ENCODE measurements at regions not wholly inside any gene's neighbourhood (a gene's known extent, or its start where the extent isn't known, plus 50 kb on each side); places are given as distances from the start of the nearest gene placed in this dataset.

GRCh38 chr1:115408533-115408932 lies 70.5 kb upstream of the NGF start:
- Mint-ChIP-seq H3K4me1 (no peaks in the 10 kb centered on the region), H3K4me3 (no peak overlapping the region), H3K9me3 (ENCODE audit: low read depth) (no peaks in the 10 kb centered on the region), H3K36me3 (no peaks in the 10 kb centered on the region), H3K27me3 (peaks cover 4% of the 10 kb centered on the region), H3K27ac (no peak overlapping the region)
- no peak for ATAC-seq
- DNase-seq = no peak
- CTCF ChIA-PET = no interaction called here

- DNase-seq (no peak), ATAC-seq (no peak)
- H3K9me3 Mint-ChIP-seq (ENCODE audit: low read depth) = no peaks in the 10 kb centered on the region
- H3K27me3 Mint-ChIP-seq = peaks cover 4% of the 10 kb centered on the region
- CTCF ChIA-PET = no interaction called here
- H3K27ac Mint-ChIP-seq = no peak overlapping the region
- H3K4me1 Mint-ChIP-seq = no peaks in the 10 kb centered on the region
- H3K4me3 Mint-ChIP-seq = no peak overlapping the region
- H3K36me3 Mint-ChIP-seq = no peaks in the 10 kb centered on the region
These were observed 66.9 kb upstream of the NGF start for GRCh38 chr1:115404911-115405310.

GRCh38 chr1:115402753-115403184 lies 64.7 kb upstream of the NGF start:
- no peak for ATAC-seq
- Mint-ChIP-seq H3K36me3 (no peaks in the 10 kb centered on the region), H3K27ac (no peak overlapping the region), H3K9me3 (ENCODE audit: low read depth) (no peaks in the 10 kb centered on the region), H3K4me3 (no peak overlapping the region), H3K4me1 (no peaks in the 10 kb centered on the region), H3K27me3 (peaks cover 4% of the 10 kb centered on the region)
- no peak for DNase-seq
- CTCF ChIA-PET = no interaction called here

GRCh38 chr1:115401676-115402075 lies 63.6 kb upstream of the NGF start:
- ATAC-seq (no peak), DNase-seq (no peak)
- no peaks in the 10 kb centered on the region for H3K9me3 Mint-ChIP-seq (ENCODE audit: low read depth)
- CTCF ChIA-PET = no interaction called here
- H3K36me3 Mint-ChIP-seq = no peaks in the 10 kb centered on the region
- peaks cover 2% of the 10 kb centered on the region for H3K27me3 Mint-ChIP-seq
- H3K27ac Mint-ChIP-seq = no peak overlapping the region
- H3K4me3 Mint-ChIP-seq = no peak overlapping the region
- no peaks in the 10 kb centered on the region for H3K4me1 Mint-ChIP-seq

- no peaks in the 10 kb centered on the region for H3K36me3 Mint-ChIP-seq
- H3K4me3 Mint-ChIP-seq = no peak overlapping the region
- DNase-seq = no peak
- no peaks in the 10 kb centered on the region for H3K9me3 Mint-ChIP-seq (ENCODE audit: low read depth)
- no peaks in the 10 kb centered on the region for H3K4me1 Mint-ChIP-seq
- H3K27ac Mint-ChIP-seq = no peak overlapping the region
- ATAC-seq = no peak
- H3K27me3 Mint-ChIP-seq = no peaks in the 10 kb centered on the region
- CTCF ChIA-PET = no interaction called here
These were observed 62.8 kb upstream of the NGF start for GRCh38 chr1:115400891-115401290.

GRCh38 chr1:115400426-115400825 lies 62.4 kb upstream of the NGF start:
- CTCF ChIA-PET = no interaction called here
- no peaks in the 10 kb centered on the region for H3K27me3 Mint-ChIP-seq
- ATAC-seq (no peak), DNase-seq (no peak)
- H3K4me3 Mint-ChIP-seq = no peak overlapping the region
- no peaks in the 10 kb centered on the region for H3K4me1 Mint-ChIP-seq
- no peaks in the 10 kb centered on the region for H3K9me3 Mint-ChIP-seq (ENCODE audit: low read depth)
- no peaks in the 10 kb centered on the region for H3K36me3 Mint-ChIP-seq
- H3K27ac Mint-ChIP-seq = no peak overlapping the region

GRCh38 chr1:115398745-115399144 lies 60.7 kb upstream of the NGF start:
- CTCF ChIA-PET = interaction anchor here (0.6 kb wide), 1 partner anchor 65 kb away, joined by 5 read pairs; no protein-coding TSS in a partner anchor

More at GRCh38 chr1:115398745-115399144, 60.7 kb upstream of the NGF start:
- Mint-ChIP-seq H3K27ac (no peak overlapping the region), H3K36me3 (no peaks in the 10 kb centered on the region), H3K9me3 (ENCODE audit: low read depth) (no peaks in the 10 kb centered on the region), H3K27me3 (no peaks in the 10 kb centered on the region), H3K4me1 (no peaks in the 10 kb centered on the region), H3K4me3 (no peak overlapping the region)
- no peak for DNase-seq
- no peak for ATAC-seq
